Mesendoderm (in vitro differentiated cells): ENCODE measurements at regions not wholly inside any gene's neighbourhood (a gene's known extent, or its start where the extent isn't known, plus 50 kb on each side); places are given as distances from the start of the nearest gene placed in this dataset.

Experiments used
- DNase-seq: peaks from one replicate; pipeline ENCODE4 v3.0.0; 2013
- H2AK5ac ChIP-seq: 2 replicates; pipeline ENCODE4 v1.6.1; 2013; ENCODE audit warnings: low read length, inconsistent platforms
- H2BK120ac ChIP-seq: 2 replicates; pipeline ENCODE4 v1.6.1; 2013; ENCODE audit warnings: low read depth, mild to moderate bottlenecking, low read length, moderate library complexity, mixed read lengths
- H2BK15ac ChIP-seq: replicated peaks from 2 replicates; pipeline ENCODE4 v1.6.1; 2013; ENCODE audit warnings: low read depth, mild to moderate bottlenecking, moderate library complexity
- H2BK5ac ChIP-seq: 2 replicates; pipeline ENCODE4 v1.6.1; 2013; ENCODE audit warnings: low read length, inconsistent platforms
- H3K18ac ChIP-seq: 2 replicates; pipeline ENCODE4 v1.6.1; 2013; ENCODE audit warnings: mild to moderate bottlenecking, low read length, mixed read lengths
- H3K23ac ChIP-seq: one replicate; pipeline ENCODE4 v1.6.1; 2013; ENCODE audit warnings: low read length
- H3K27ac ChIP-seq: 2 replicates; pipeline ENCODE4 v1.5.1; 2013; ENCODE audit warnings: low read depth, mild to moderate bottlenecking, inconsistent platforms, low read length, moderate library complexity
- H3K27me3 ChIP-seq: 2 replicates; pipeline ENCODE4 v1.6.1; 2013; ENCODE audit warnings: low read length, control low read depth, mild to moderate bottlenecking, inconsistent platforms; ENCODE audit not compliant: insufficient read depth, poor library complexity
- H3K36me3 ChIP-seq: 2 replicates; pipeline ENCODE4 v1.6.1; 2013; ENCODE audit warnings: low read length, inconsistent platforms; ENCODE audit not compliant: control insufficient read depth, insufficient read depth
- H3K4ac ChIP-seq: one replicate; pipeline ENCODE4 v1.6.1; 2013; ENCODE audit warnings: low read depth, mild to moderate bottlenecking, low read length, moderate library complexity
- H3K4me1 ChIP-seq: 2 replicates; pipeline ENCODE4 v1.6.1; 2013; ENCODE audit warnings: low read depth, low read length, inconsistent platforms; ENCODE audit not compliant: control insufficient read depth
- H3K4me2 ChIP-seq: 2 replicates; pipeline ENCODE4 v1.6.1; 2013; ENCODE audit warnings: low read length
- H3K4me3 ChIP-seq: 2 replicates; pipeline ENCODE4 v1.5.1; 2013; ENCODE audit warnings: mild to moderate bottlenecking, low read length
- H3K56ac ChIP-seq: one replicate; pipeline ENCODE4 v1.6.1; 2013; ENCODE audit warnings: low read length
- H3K79me1 ChIP-seq: 2 replicates; pipeline ENCODE4 v1.6.1; 2013; ENCODE audit warnings: low read length, inconsistent platforms
- H3K79me2 ChIP-seq: 2 replicates; pipeline ENCODE4 v1.6.1; 2013; ENCODE audit warnings: mild to moderate bottlenecking, low read length; ENCODE audit not compliant: control insufficient read depth, insufficient read depth
- H3K9ac ChIP-seq: 2 replicates; pipeline ENCODE4 v1.6.1; 2013; ENCODE audit warnings: low read length, inconsistent platforms
- H4K5ac ChIP-seq: one replicate; pipeline ENCODE4 v1.6.1; 2013; ENCODE audit warnings: low read length
- H4K8ac ChIP-seq: one replicate; pipeline ENCODE4 v1.6.1; 2013; ENCODE audit warnings: low read depth, mild to moderate bottlenecking, control low read depth, low read length, moderate library complexity
- WGBS: extraction: QIAGEN DNeasy Blood & Tissue Kit; methylation state at CpG from one replicate; pipeline ENCODE4 v1.1.7; 2013; ENCODE audit warnings: low lambda C conversion rate, missing lambda C conversion rate; ENCODE audit not compliant: insufficient coverage; ENCODE audit errors: extremely low coverage; 5-methylcytosine and 5-hydroxymethylcytosine counted together

DNA sequence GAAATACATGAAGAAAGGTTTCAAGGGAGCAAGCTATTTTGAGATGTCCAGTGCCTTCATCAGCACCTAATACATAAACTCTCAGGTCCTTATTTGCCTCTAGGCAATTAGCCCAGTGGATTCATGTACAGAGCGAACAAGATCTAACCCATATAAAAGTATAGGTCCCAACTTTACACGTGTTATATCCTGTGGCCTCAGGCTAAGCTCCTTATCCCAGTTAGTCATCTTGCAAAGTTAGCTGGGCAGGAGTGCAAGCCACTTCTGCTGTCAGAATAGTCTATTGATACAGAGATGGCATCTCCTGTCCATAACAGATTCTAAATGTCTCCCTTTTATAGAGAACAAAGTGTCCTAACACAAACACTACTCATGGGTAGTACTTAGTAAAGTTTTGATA lies 203.9 kb upstream of the PIK3C3 start:
- H3K4ac ChIP-seq: no peak overlapping the region
- WGBS: no CpG with 5 or more reads among the region's 2 CpGs
- no peak overlapping the region for H2BK120ac ChIP-seq
- no peak overlapping the region for H3K56ac ChIP-seq
- H3K18ac ChIP-seq: no peak overlapping the region
- H3K27me3 ChIP-seq: no peaks in the 10 kb centered on the region
- no peak overlapping the region for H3K27ac ChIP-seq
- no peaks in the 10 kb centered on the region for H3K36me3 ChIP-seq
- no peak overlapping the region for H2BK15ac ChIP-seq
- H3K23ac ChIP-seq: no peak overlapping the region
- H3K4me3 ChIP-seq: no peak overlapping the region
- H3K79me2 ChIP-seq: no peaks in the 10 kb centered on the region
- H4K8ac ChIP-seq: no peak overlapping the region
- no peak overlapping the region for H2AK5ac ChIP-seq
- DNase-seq: no peak
- H3K9ac ChIP-seq: no peak overlapping the region
- no peak overlapping the region for H3K4me2 ChIP-seq
- no peak overlapping the region for H2BK5ac ChIP-seq
- no peaks in the 10 kb centered on the region for H3K79me1 ChIP-seq
- no peaks in the 10 kb centered on the region for H3K4me1 ChIP-seq
- H4K5ac ChIP-seq: no peak overlapping the region

- Histone ChIP-seq H4K5ac (no peak overlapping the region), H3K4ac (no peak overlapping the region), H4K8ac (no peak overlapping the region), H3K23ac (no peak overlapping the region), H2AK5ac (no peak overlapping the region), H2BK15ac (no peak overlapping the region), H3K79me1 (no peaks in the 10 kb centered on the region), H2BK120ac (no peak overlapping the region), H3K4me3 (no peak overlapping the region), H2BK5ac (no peak overlapping the region), H3K9ac (no peak overlapping the region), H3K27me3 (no peaks in the 10 kb centered on the region), H3K27ac (no peak overlapping the region), H3K36me3 (no peaks in the 10 kb centered on the region), H3K79me2 (no peaks in the 10 kb centered on the region), H3K18ac (no peak overlapping the region), H3K4me1 (peaks cover 7% of the 10 kb centered on the region), H3K56ac (no peak overlapping the region), H3K4me2 (no peak overlapping the region)
- WGBS: no CpG with 5 or more reads among the region's 2 CpGs
- no peak for DNase-seq
Observed at GRCh38 chr18:41747723-41748242, 207.3 kb upstream of the PIK3C3 start.

DNA sequence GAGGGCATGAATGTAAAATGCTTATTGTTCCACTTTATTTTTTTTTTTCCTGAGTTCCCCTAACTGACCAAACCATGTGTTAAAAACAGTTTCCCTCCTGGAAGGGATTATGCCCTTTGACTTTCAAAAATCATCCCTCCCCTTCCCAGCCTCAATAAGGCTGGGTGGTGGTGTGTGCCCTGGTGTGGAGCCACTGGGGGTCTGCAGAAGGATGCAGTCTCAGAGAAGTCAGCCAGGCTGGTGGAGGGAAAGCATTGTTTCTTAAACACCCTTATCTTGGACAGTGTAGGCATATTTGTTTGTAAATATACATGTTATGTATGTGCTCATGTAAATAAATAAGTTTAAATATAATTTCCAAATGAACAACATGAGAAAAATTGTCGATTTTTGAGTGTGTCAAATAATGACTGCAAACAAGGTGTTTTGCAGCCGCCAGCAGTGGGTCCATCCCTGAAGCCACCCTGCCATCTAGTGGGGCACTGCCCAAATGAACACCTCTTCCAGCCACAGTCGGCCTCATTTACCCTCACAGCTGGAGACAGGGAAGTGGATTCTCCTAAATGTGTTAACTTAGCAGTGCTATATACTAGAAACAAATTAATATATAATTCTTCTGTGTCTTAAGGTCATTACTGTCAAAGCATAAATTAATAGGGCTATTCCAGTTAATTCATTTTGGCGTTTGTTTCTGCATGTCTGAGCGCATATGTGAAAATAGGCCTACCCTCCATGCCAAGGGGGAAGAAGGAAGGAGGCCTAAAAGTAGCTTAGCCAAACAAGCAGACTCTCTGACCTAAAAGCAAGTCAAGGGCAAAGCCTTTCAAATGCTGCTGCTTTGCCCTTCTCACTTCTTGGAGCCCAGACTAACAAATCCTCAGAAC lies 209.6 kb upstream of the PIK3C3 start:
- Histone ChIP-seq H3K79me1 (no peaks in the 10 kb centered on the region), H2BK5ac (peak overlapping the region; percentile 10), H3K27ac (no peak overlapping the region), H3K36me3 (no peaks in the 10 kb centered on the region), H2AK5ac (no peak overlapping the region), H4K8ac (no peak overlapping the region), H3K27me3 (no peaks in the 10 kb centered on the region), H3K79me2 (no peaks in the 10 kb centered on the region), H3K9ac (peak overlapping the region; percentile 2), H3K4me1 (peaks cover 7% of the 10 kb centered on the region), H3K4ac (no peak overlapping the region), H4K5ac (no peak overlapping the region), H2BK120ac (no peak overlapping the region), H3K4me2 (no peak overlapping the region), H3K18ac (no peak overlapping the region), H2BK15ac (no peak overlapping the region), H3K4me3 (no peak overlapping the region), H3K23ac (no peak overlapping the region), H3K56ac (peak overlapping the region; percentile 58)
- peak; percentile 79 for DNase-seq
- WGBS: no CpG with 5 or more reads among the region's 5 CpGs

DNA sequence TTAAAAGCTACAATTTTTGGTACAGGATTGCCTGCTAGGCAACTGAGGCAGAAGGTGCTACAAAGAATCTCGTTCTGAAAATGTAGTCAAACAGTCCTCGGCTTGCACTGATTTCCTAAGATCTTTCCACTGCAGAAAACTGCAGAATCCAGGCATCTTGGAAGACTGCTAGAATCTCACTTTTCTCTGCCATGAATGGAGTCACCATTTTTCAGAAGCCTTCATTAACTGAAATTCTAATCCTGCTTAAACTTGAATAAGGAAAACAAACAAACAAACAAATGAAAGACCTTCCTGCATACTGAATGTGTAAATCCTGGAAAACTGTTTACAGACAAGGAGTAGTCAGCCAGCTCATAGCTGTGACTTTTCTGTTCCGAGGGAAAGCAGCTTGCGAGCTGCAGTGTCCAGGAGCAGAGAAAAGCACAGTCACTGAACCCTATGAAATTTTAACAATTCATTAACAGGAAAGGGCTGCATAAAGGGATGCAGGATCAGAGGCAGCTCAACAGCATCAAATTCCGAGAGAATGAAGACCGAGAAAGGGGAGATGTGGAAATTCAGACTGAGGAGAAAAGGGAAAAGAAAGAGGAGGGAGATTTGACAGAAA lies 210.5 kb upstream of the PIK3C3 start:
- peak; percentile 11 for DNase-seq
- no peaks in the 10 kb centered on the region for H3K79me1 ChIP-seq
- no CpG with 5 or more reads among the region's 6 CpGs for WGBS
- no peak overlapping the region for H3K27ac ChIP-seq
- H3K27me3 ChIP-seq: no peaks in the 10 kb centered on the region
- H3K4me1 ChIP-seq: peaks cover 7% of the 10 kb centered on the region
- no peak overlapping the region for H2BK15ac ChIP-seq
- H3K56ac ChIP-seq: no peak overlapping the region
- H3K23ac ChIP-seq: no peak overlapping the region
- H4K5ac ChIP-seq: no peak overlapping the region
- no peak overlapping the region for H3K18ac ChIP-seq
- H3K4me2 ChIP-seq: no peak overlapping the region
- H2BK120ac ChIP-seq: no peak overlapping the region
- H3K79me2 ChIP-seq: no peaks in the 10 kb centered on the region
- no peak overlapping the region for H2AK5ac ChIP-seq
- H2BK5ac ChIP-seq: no peak overlapping the region
- H3K9ac ChIP-seq: no peak overlapping the region
- H3K36me3 ChIP-seq: no peaks in the 10 kb centered on the region
- no peak overlapping the region for H4K8ac ChIP-seq
- no peak overlapping the region for H3K4ac ChIP-seq
- H3K4me3 ChIP-seq: no peak overlapping the region

- H3K36me3 ChIP-seq: no peaks in the 10 kb centered on the region
- H3K56ac ChIP-seq: no peak overlapping the region
- no peak overlapping the region for H3K27ac ChIP-seq
- H3K18ac ChIP-seq: no peak overlapping the region
- no peak overlapping the region for H3K9ac ChIP-seq
- H3K79me2 ChIP-seq: no peaks in the 10 kb centered on the region
- H3K27me3 ChIP-seq: no peaks in the 10 kb centered on the region
- no peaks in the 10 kb centered on the region for H3K4me1 ChIP-seq
- no peak overlapping the region for H2AK5ac ChIP-seq
- H2BK15ac ChIP-seq: no peak overlapping the region
- no peak overlapping the region for H2BK120ac ChIP-seq
- no peak overlapping the region for H2BK5ac ChIP-seq
- no peak overlapping the region for H3K4ac ChIP-seq
- no peaks in the 10 kb centered on the region for H3K79me1 ChIP-seq
- no peak overlapping the region for H3K4me3 ChIP-seq
- H3K23ac ChIP-seq: no peak overlapping the region
- no peak for DNase-seq
- no CpG with 5 or more reads among the region's 1 CpG for WGBS
- H3K4me2 ChIP-seq: no peak overlapping the region
- H4K8ac ChIP-seq: no peak overlapping the region
- no peak overlapping the region for H4K5ac ChIP-seq
Observed at GRCh38 chr18:41737218-41737617, 217.8 kb upstream of the PIK3C3 start.
